ENCODE measurements at regions not wholly inside any gene's neighbourhood (a gene's known extent, or its start where the extent isn't known, plus 50 kb on each side); places are given as distances from the start of the nearest gene placed in this dataset.

- DNase-seq (ENCODE audit: low spot score): no peak
Measured at GRCh38 chr12:118608770-118609344, 232.5 kb downstream of the SUDS3 start.

- peak; percentile 1 for DNase-seq (ENCODE audit: low spot score)
Measured at GRCh38 chr12:118611295-118611694, 234.9 kb downstream of the SUDS3 start.

- DNase-seq (ENCODE audit: low spot score): no peak
Measured at GRCh38 chr12:118611770-118612169, 235.4 kb downstream of the SUDS3 start.

DNA sequence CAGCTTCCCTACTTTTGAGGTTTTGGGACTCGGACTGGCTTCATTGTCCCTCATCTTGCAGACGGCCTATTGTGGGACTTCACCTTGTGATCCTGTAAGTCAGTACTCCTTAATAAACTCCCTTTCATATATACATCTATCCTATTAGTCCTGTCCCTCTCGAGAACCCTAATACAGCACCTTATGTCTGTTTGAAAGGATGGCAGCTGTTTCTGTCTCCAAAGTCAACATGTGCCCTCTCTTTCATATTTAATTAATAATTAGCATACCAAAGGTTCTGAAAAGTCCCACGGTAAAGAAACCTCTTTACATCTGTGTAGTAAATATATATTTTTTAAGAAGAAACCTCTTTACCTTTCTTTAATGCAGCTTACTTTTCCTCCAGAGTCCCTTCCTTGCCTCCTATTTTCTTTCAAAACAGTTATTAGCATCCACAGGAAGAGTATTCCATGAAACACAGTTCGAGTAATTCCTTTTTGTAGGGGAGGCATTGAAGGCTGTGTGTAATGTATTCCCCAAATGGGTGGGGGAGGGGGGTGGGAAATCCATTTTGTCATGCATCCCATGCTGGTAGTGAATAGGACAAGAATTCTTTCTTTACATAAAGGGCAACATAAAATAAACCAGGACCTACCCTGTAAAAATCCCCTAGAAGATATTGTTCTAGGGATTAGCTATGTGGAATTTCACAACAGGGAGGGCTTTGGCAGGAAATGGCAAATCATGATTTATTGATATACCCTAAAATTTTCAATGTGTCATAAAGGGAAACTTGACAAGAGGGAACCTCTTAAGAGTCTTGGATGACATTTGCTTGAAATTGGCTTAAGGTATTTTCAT lies 241.5 kb downstream of the SUDS3 start:
- DNase-seq (ENCODE audit: low spot score): no peak

DNA sequence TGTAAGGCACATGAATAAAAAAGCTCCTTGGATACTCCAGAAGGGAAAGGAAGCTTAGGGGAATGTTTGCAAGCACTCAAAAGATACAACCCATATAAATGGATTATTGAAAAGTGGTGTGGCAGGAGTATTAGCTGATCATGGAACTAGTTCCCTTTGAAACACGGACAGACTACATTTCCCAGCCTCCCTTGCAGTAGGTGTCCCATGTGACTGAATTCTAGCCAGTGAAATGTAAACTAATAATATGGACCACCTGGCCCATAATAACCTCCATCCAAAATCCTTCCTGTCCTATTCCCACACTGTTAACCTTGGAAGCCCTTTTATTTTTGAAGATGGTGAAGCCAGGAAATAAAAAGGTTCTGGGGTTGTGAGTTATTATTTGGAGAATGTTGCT lies 242.3 kb downstream of the SUDS3 start:
- no peak for DNase-seq (ENCODE audit: low spot score)

DNA sequence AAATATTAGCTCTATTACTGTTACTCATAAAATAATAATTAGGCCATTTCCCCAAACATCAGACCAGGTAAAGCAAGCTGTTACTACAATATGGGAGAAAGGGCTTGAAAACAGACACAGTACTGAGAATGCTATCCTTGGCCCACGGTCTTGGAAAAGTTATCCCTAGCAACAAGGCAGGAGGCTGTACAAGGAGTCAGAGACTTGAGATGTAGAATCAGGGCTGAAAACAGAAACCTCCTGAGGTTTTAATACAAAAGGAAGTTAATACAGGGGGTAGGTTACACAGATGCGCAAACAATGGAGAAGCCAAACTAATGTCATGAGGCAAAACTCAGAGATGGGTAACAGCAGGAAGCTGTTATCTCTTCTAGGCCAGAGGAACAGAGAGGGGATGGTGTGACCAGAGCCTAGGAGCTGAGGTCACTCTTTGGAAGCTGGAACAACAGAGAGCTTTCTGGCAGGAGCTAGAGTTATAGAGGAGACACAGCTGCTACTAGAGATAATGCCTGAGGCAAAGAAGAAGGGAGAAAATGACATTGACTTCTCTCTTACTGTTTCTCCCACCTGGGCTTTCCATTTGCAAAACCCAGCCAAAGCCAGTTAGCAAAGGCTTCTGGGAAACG lies 248.8 kb downstream of the SUDS3 start:
- no peak for DNase-seq (ENCODE audit: low spot score)

- DNase-seq (ENCODE audit: low spot score): no peak
Measured at GRCh38 chr12:118633071-118633470, 256.7 kb downstream of the SUDS3 start.

GRCh38 chr12:118635276-118635675 lies 258.9 kb downstream of the SUDS3 start:
- no peak for DNase-seq (ENCODE audit: low spot score)

GRCh38 chr12:118637767-118638370 lies 261.5 kb downstream of the SUDS3 start:
- DNase-seq (ENCODE audit: low spot score): peak; percentile 7

DNA sequence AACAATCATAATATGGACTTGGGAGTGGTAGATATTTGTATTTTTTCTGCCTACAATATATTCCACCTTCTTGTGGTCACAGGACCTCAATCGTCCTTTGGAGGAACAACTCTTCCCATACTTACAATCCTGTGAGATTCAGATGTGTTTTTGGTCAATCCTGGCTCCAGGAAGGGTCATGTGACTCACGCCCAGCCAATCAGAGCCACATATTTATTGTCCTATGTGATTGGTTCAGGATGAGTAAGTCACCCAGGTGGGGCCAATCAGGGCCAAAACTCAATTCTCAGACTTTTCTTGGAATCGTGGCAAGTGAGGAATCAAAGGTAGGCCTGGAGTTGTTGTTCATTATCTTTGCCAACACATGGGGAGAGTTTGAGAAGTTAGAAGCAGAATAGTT lies 264.9 kb downstream of the SUDS3 start:
- no peak for DNase-seq (ENCODE audit: low spot score)

GRCh38 chr12:118645219-118645618 lies 268.9 kb downstream of the SUDS3 start:
- DNase-seq (ENCODE audit: low spot score): no peak

- no peak for DNase-seq (ENCODE audit: low spot score)
Measured at GRCh38 chr12:118649765-118650585, 273.6 kb downstream of the SUDS3 start.

- DNase-seq (ENCODE audit: low spot score): no peak
Measured at GRCh38 chr12:118650586-118650960, 274.2 kb downstream of the SUDS3 start.

DNA sequence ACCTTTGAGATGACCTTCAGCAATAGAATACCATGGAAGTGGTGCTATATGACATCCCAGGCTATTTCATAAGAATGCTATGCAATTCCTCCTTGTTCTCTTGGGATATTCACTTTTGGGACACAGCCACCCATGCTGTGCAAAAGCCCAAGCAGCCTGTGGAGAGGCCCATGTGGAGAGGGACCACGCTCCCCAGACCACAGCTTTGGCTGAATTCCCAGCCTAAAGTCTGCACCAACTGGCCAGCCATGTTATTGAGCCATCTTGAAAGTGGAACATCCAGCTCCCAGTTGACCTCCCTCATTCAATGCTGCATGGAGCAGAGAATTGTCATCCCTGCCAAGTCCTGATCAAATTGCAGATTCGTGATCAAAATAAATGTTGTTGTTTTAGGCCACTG lies 275.1 kb downstream of the SUDS3 start:
- no peak for DNase-seq (ENCODE audit: low spot score)

DNA sequence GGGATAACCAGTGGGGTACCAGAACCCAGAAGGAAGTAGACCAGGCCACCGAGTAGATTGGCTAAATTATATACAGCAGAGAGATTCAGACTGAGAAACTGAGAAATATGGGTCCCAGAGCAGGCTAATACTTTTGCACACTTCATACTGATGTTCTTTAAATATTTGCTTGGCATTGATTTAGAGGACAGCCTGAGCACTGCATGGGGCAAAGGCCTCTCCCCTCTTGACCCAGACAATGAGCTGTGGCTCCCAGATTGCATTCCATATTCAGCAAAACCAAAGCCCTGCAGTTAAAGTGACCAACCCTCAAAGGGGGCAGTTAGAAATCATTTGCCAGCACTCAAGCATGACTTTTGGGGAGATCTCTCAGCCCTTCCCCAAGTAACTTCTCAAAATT lies 279.2 kb downstream of the SUDS3 start:
- no peak for DNase-seq (ENCODE audit: low spot score)

- no peak for DNase-seq (ENCODE audit: low spot score)
Measured at GRCh38 chr12:118680356-118680963, 300.9 kb upstream of the SRRM4 start.

- DNase-seq (ENCODE audit: low spot score): no peak
Measured at GRCh38 chr12:118682656-118683055, 298.7 kb upstream of the SRRM4 start.

DNA sequence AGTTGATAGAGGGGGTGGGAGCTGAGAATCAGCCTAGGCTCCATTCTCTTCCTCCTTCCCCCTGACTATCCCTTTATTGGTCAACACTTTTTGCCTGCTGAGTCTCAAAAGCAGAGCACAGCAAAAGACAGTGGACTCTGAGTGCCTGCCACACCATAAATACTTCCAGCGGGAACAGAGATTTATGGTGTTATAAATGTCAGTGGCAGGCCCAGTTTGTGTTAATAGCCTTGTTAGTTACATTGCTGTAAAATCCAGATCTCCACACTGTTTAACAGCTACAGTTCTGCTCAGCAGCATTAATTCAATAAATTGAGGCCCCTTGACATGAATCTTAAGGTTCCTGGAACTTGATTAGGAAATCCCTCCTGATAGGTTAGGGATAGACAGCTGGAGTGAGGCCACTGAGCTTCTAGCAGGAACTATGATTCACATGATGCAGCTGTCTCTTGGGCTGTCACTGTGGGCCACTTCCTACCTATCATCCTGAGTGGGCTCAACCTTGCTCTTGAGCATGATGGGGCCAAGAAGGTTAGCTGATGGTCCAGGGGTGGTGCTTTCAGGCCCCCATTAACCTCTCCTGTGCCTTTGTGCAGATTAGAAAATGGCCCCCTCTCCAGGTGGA lies 295.2 kb upstream of the SRRM4 start:
- DNase-seq (ENCODE audit: low spot score): no peak

- no peak for DNase-seq (ENCODE audit: low spot score)
Measured at GRCh38 chr12:118689793-118690192, 291.5 kb upstream of the SRRM4 start.

DNA sequence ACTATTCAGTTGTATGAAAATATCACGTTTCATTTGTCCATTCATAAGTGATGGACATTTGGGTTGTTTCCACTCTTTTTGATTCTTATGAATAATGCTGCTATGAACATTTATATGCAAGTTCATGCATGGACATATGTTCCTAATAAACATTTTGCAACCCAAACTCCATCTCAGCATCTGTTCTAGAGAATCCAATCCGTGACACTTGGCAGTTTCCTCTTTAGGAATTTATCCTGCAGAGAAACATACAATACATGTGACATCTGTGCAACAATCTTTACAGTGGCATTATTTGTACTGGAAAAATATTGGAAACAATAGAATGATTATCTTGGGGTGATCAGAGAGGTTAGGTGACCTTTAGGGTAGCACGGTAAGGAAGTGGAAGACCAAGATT lies 290.8 kb upstream of the SRRM4 start:
- DNase-seq (ENCODE audit: low spot score): no peak

DNA sequence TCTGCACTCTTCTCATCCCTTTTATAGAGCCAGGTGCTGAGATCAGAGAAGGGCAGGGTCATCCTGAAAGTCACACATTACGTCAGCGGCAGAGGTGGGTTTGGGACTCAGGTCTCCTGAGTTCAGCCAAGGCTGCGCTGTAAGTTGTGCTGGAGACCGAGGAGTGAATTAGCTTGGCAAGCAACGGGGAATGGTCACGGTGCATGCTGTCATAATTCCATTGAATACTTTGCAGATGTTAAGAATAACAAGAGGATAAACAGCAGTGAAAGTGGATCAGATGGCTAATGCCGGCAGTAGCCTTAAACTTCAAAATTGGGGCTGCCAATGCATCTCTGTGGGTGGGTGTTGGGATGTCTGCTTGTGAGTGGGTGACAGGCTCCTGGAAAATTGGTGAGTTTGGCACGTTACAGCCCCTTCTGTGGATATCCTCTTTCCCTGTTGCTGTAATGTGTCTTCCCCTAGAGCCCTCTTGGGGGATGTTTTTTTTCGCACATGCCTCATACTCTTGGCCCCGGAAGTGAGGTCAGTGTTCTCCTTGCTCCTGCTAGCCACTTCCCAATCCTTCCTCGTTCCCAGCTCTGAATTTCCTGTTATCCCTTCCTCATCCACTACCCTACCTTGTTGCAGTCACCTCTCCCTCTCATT lies 287.1 kb upstream of the SRRM4 start:
- DNase-seq (ENCODE audit: low spot score): no peak

All from cerebellar cortex (tissue), 1 donor.